Body of pancreas (tissue), 4 donors: ENCODE measurements at regions not wholly inside any gene's neighbourhood (a gene's known extent, or its start where the extent isn't known, plus 50 kb on each side); places are given as distances from the start of the nearest gene placed in this dataset.

Source experiments
- POLR2A ChIP-seq, 3 donors: fragments of 450-650 bp; IDR thresholded peaks; one replicate each; pipeline ENCODE4 v1.6.1; 2016; ENCODE audit warnings: antibody characterized with exemption in 3 of 3, mild to moderate bottlenecking in 2 of 3
- TF ChIP-seq, protein P1 (sequence below), 7 experiments: fragments of 450-650 bp in 4 of 7; fragments of 200-600 bp in 3 of 7; sonication (generic) in 3 of 7; IDR thresholded peaks; one replicate each; pipeline ENCODE4 v1.5.1; 2016 to 2019; ENCODE audit warnings: antibody characterized with exemption in 7 of 7

DNA sequence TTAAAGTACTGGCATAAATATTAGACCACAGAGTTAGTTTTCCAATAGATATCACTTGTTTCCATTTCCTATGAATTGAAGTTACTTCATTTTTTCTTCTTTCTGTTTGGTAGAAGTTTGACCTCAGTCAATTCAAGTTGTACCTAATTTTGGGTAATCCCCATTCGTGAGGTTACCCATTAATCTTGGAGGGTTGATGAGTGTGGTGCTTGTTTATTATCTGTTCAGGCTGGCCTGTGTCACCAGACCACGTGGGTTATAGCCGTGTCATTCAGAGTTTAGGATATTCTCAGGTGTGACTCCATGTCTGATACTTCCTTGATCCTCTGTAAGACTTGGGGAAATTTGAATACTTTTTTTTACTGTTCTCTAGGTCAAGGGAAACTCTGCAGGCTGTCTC is 133.9 kb upstream of the TPK1 start:
- TF ChIP-seq, protein P1, sequence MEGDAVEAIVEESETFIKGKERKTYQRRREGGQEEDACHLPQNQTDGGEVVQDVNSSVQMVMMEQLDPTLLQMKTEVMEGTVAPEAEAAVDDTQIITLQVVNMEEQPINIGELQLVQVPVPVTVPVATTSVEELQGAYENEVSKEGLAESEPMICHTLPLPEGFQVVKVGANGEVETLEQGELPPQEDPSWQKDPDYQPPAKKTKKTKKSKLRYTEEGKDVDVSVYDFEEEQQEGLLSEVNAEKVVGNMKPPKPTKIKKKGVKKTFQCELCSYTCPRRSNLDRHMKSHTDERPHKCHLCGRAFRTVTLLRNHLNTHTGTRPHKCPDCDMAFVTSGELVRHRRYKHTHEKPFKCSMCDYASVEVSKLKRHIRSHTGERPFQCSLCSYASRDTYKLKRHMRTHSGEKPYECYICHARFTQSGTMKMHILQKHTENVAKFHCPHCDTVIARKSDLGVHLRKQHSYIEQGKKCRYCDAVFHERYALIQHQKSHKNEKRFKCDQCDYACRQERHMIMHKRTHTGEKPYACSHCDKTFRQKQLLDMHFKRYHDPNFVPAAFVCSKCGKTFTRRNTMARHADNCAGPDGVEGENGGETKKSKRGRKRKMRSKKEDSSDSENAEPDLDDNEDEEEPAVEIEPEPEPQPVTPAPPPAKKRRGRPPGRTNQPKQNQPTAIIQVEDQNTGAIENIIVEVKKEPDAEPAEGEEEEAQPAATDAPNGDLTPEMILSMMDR (IDR thresholded peaks at IDR 0.05) = no peak
- no peak for TF ChIP-seq POLR2A (IDR thresholded peaks at IDR 0.05)
